ENCODE measurements at regions not wholly inside any gene's neighbourhood (a gene's known extent, or its start where the extent isn't known, plus 50 kb on each side); places are given as distances from the start of the nearest gene placed in this dataset.
A peak's percentile ranks its signal among the peaks of the same experiment; 100 is the strongest.

DNA sequence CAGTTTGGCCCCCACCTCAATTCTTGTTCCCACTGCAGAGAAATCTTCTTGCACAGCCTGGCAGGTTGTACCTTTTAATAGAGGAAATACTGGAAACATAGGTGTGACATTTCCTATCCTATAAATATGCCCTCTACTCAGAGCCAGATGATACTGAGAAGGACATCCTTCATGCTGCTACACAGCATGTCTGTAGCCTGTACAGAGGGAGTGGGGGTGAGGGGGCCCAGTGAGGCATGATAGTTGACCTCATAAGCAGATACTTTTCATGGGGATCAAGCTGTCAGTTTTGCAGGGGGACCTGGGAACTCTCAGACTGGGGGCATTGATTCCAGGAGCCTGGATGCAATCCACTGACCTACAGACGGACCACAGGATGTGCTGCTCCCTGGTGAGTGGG is 96.2 kb upstream of the TOP1 start:
- Mint-ChIP-seq H3K27me3 (peaks cover 22% of the 10 kb centered on the region), H3K4me3 (no peak overlapping the region), H3K9me3 (peaks cover 6% of the 10 kb centered on the region), H3K27ac (no peak overlapping the region), H3K4me1 (peaks cover 9% of the 10 kb centered on the region), H3K36me3 (peaks cover 5% of the 10 kb centered on the region)
- ATAC-seq: no peak

DNA sequence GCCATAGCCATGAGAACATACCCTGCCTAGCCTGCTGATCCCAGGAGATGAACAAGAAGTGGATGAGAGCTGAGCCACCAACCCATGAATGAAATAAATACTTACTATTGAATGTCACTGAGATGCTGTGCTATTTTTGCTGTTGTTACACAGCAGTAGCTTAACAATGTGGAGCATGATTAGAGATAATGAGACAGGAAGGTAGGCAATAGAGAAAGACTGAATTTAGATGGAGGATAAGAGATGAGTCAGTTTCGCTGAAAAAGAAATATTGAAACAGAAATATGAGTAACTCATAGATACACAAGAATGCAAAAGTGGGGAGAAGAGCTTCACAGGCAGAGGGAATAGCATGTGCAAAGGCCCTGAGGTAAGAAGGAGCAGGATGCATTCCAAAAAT is 94.9 kb upstream of the TOP1 start:
- H3K27me3 Mint-ChIP-seq: peaks cover 25% of the 10 kb centered on the region
- peaks cover 6% of the 10 kb centered on the region for H3K9me3 Mint-ChIP-seq
- H3K4me1 Mint-ChIP-seq: no peaks in the 10 kb centered on the region
- no peak overlapping the region for H3K27ac Mint-ChIP-seq
- ATAC-seq: no peak
- H3K4me3 Mint-ChIP-seq: no peak overlapping the region
- H3K36me3 Mint-ChIP-seq: peaks cover 5% of the 10 kb centered on the region

DNA sequence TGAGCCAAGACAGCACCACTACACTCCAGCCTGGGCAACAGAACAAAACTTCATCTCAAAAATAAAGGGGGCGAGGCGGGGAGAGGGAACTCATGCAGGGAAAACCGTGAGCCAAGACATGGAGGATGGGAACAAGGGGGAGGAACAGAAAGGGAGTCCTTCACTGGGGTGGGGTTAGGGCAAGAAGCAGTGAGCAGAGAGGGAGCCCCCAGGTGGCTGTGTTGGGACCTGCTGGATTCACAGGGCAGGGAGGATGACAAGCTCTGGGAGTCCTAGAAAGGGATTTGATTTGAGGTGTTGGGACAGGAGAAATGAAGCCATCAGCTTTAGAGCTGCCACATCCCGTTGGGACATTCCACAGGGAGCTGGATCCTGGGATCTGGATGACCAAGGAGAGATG is 90.6 kb upstream of the TOP1 start:
- no peak for ATAC-seq
- peaks cover 5% of the 10 kb centered on the region for H3K36me3 Mint-ChIP-seq
- no peak overlapping the region for H3K27ac Mint-ChIP-seq
- H3K4me3 Mint-ChIP-seq: no peak overlapping the region
- H3K4me1 Mint-ChIP-seq: peaks cover 22% of the 10 kb centered on the region
- peaks cover 6% of the 10 kb centered on the region for H3K9me3 Mint-ChIP-seq
- peaks cover 17% of the 10 kb centered on the region for H3K27me3 Mint-ChIP-seq

DNA sequence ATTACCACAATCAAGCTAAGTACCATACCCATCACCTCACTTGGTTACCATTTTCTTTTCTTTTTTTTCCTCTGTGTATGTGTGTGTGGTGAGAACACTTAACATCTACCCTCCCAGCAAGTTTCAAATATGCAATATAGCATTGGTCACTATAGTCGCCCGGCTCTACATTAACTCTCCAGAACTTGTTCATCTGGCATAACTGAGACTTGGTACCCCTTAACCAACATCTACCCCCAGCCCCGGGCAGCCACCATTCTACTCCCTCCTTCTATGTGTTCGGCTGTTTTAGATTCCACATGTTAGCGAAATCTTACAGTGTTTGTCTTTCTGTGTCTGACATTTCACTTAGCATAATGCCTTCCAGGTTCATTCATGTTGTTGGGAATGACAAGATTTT is 89.0 kb upstream of the TOP1 start:
- Mint-ChIP-seq H3K27ac (no peak overlapping the region), H3K4me3 (no peak overlapping the region), H3K9me3 (no peaks in the 10 kb centered on the region), H3K36me3 (no peaks in the 10 kb centered on the region), H3K27me3 (peaks cover 7% of the 10 kb centered on the region), H3K4me1 (peaks cover 22% of the 10 kb centered on the region)
- ATAC-seq: no peak

DNA sequence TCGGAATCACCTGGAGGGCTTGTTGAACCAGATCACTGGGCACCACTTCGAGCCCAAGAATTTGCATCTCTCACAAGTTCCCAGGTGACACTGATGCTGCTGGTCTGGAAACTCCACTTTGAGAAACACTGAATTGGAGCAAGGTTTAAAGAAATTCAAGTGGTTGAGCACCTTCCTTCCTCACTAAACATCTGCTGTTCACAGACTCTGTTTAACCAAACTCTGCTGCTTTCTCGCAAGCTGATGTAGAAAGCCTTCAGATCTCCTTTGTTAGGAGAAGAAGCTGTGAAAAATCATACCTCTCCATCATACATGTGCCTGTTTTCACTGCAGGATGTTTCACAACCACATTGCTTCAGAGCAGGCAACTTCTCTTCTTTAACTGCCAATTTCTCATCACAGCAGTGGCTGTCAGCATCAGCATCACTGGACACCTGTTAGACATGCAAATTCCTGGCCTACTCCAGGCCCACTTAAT is 87.5 kb upstream of the TOP1 start:
- no peak overlapping the region for H3K4me3 Mint-ChIP-seq
- no peaks in the 10 kb centered on the region for H3K36me3 Mint-ChIP-seq
- no peak overlapping the region for H3K27ac Mint-ChIP-seq
- H3K27me3 Mint-ChIP-seq: peaks cover 10% of the 10 kb centered on the region
- peaks cover 29% of the 10 kb centered on the region for H3K4me1 Mint-ChIP-seq
- H3K9me3 Mint-ChIP-seq: no peaks in the 10 kb centered on the region
- ATAC-seq: peak; percentile 58

DNA sequence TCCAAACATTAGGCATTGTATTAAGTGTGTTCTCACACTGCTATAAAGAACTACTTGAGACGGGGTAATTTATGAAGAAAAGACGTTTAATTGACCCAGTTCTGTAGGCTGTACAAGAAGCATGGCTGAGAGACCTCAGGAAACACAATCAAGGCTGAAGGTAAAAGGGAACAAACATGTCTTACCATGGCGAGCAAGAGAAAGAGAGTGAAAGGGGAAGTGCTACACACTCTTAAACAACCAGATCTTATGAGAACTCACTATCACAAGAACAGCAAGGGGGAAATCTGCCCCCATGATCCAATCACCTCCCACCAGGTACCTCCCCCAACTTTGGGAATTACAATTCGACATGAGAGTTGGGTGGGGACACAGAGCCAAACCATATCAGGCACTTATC is 86.6 kb upstream of the TOP1 start:
- ATAC-seq: no peak
- peaks cover 29% of the 10 kb centered on the region for H3K4me1 Mint-ChIP-seq
- peaks cover 15% of the 10 kb centered on the region for H3K27me3 Mint-ChIP-seq
- peak overlapping the region; percentile 58 for H3K27ac Mint-ChIP-seq
- H3K9me3 Mint-ChIP-seq: no peaks in the 10 kb centered on the region
- no peak overlapping the region for H3K4me3 Mint-ChIP-seq
- H3K36me3 Mint-ChIP-seq: no peaks in the 10 kb centered on the region

DNA sequence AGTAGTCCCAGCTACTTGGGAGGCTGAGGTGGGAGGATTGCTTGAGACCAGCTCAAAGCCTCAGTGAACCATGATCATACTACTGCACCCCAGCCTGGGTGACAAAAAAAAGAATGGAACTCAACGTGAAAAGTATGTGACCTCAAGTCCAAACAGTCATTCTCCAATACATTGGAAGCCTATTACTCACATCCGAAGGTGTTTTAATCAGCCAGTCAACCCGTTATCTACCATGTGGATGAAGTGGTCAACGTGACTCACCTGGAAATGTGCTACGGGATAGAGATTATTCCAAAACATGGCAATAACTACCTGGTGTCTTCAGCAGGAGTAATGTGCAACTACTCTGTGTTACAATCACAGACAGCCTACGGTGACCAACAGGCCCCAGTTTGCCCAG is 85.8 kb upstream of the TOP1 start:
- ATAC-seq: no peak
- no peak overlapping the region for H3K4me3 Mint-ChIP-seq
- H3K27me3 Mint-ChIP-seq: peaks cover 8% of the 10 kb centered on the region
- H3K27ac Mint-ChIP-seq: no peak overlapping the region
- no peaks in the 10 kb centered on the region for H3K9me3 Mint-ChIP-seq
- no peaks in the 10 kb centered on the region for H3K36me3 Mint-ChIP-seq
- H3K4me1 Mint-ChIP-seq: peaks cover 29% of the 10 kb centered on the region

DNA sequence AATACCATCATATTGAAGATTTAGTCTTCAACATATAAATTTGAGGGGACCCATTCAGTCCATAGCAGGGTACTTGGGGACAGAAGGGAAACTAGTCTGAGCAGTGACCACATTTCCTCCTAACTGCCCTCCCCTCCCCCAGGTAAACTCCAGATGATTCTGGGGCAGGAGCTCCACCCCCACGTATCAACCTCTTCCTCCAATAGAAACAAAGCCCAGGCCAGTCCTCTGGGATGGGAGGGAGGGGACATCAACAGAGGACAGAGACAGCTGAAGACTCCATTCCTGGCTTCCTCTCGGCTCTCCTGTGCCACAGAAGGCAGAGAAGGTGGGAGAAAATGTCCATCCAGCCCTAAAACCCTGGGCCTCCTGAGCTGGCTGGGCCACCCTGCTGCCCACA is 85.0 kb upstream of the TOP1 start:
- Mint-ChIP-seq H3K4me1 (peaks cover 29% of the 10 kb centered on the region), H3K36me3 (no peaks in the 10 kb centered on the region), H3K27ac (no peak overlapping the region), H3K9me3 (no peaks in the 10 kb centered on the region), H3K27me3 (peaks cover 8% of the 10 kb centered on the region), H3K4me3 (no peak overlapping the region)
- ATAC-seq: no peak

DNA sequence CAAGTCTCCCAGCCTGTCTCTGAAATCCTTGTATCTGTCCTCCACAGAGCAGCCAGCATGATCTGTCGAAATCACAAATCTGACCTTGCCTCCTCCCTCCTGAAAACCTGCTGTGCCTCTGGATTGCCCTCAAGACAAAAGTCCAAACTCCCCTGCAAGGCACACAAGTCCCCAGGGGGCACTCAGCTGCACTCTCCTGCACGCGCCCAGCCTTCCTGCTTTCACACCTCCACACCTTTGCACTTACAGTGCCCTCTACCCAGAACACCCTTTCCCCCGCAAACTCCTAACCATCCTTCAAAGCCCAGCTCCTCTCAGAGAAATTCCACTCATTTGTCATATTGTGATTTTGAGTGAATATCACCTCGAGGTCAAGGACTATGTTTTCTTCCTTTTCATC is 83.4 kb upstream of the TOP1 start:
- Mint-ChIP-seq H3K9me3 (no peaks in the 10 kb centered on the region), H3K27me3 (peaks cover 8% of the 10 kb centered on the region), H3K4me3 (no peak overlapping the region), H3K27ac (no peak overlapping the region), H3K4me1 (peaks cover 28% of the 10 kb centered on the region), H3K36me3 (no peaks in the 10 kb centered on the region)
- no peak for ATAC-seq

DNA sequence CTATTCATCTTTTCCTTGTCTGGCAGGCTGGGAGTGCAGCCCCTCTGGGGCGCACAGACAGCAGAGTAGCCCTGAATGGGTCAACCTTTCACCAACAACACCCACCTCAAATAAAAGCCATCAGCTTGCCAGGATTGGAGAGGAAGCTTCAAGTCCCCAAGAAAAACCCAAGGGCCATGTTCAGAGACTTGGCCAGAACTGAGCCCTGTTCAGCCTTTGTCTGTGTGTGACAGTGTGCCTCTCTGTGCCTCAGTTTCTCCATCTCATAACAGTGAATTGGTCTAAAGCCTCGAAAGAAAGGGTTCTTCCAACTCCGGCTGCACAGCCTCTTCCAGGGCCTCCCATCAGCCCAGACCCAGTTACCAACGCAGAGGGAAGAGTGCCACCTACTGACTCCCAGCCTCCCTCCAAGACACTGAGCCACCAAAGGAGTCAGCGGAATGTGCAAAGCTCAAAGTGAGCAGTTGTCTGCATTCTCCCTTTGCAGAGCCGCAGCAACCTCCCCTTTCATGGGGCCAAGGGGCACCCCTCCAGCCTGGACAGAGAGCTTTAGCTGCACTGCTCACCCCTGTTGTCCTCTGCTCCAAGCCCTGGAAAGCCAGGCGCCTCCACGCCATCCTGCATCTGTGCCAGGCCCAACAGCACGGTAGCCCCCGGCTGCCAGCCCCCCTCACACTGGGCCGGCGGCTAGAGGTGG is 82.7 kb upstream of the TOP1 start:
- H3K4me1 Mint-ChIP-seq: peaks cover 21% of the 10 kb centered on the region
- H3K9me3 Mint-ChIP-seq: no peaks in the 10 kb centered on the region
- ATAC-seq: peak; percentile 42
- no peak overlapping the region for H3K27ac Mint-ChIP-seq
- H3K36me3 Mint-ChIP-seq: no peaks in the 10 kb centered on the region
- H3K27me3 Mint-ChIP-seq: peaks cover 8% of the 10 kb centered on the region
- no peak overlapping the region for H3K4me3 Mint-ChIP-seq

DNA sequence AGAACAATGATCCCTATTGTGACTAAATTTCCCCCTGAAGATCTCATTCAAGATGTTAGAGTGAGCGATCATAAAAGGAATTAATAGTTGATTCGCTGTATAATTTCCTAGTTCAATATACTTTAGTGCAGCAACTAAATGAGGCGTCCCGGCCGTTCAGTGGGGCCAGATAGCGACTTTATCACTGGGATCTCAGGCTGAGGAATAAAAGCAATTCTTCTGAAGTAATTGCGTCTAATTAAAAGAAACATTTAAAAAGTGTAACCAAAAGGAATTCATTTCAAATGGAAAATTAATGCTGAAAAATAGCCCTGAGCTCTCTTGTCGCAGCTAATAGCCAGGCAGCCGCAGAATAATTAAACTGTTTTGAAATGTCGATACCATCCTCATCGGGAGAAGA is 82.2 kb upstream of the TOP1 start:
- no peak overlapping the region for H3K4me3 Mint-ChIP-seq
- peaks cover 8% of the 10 kb centered on the region for H3K27me3 Mint-ChIP-seq
- no peak overlapping the region for H3K27ac Mint-ChIP-seq
- no peaks in the 10 kb centered on the region for H3K9me3 Mint-ChIP-seq
- H3K36me3 Mint-ChIP-seq: no peaks in the 10 kb centered on the region
- peaks cover 15% of the 10 kb centered on the region for H3K4me1 Mint-ChIP-seq
- no peak for ATAC-seq

DNA sequence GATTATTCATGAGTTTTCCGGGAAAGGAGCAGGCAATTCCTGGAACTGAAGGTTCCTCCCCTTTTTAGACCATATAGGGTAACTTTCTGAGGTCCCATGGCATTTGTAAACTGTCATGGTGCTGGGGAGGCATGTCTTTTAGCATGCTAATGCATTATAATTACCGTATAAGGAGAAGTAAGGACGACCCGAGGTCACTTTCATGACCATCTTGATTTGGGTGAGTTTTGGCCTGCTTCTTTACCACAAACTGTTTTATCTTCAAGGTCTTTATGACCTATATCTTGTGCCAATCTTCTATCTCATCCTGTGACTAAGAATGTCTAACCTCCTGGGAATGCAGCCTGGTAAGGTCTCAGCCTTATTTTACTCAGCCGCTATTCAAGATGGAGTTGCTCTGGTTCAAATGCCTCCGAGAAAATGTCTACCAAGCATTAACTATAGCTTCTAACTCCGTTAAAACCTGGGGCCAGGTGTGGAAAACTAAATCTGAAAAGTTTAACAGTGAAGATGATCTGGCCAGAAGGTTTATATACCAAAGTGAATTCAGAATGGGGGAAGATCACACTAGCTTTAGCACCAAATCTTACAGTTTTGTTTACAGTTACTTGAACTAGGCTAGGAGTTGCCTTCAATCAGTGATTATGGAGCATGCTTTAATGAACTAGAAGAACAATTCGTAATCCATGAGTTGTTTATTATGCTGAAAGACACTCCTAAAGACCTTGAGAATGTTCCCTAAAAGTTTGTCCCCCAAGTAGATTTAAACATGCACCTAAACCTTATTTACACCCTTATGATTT is 80.0 kb upstream of the TOP1 start:
- no peak overlapping the region for H3K27ac Mint-ChIP-seq
- H3K4me3 Mint-ChIP-seq: no peak overlapping the region
- ATAC-seq: no peak
- H3K36me3 Mint-ChIP-seq: no peaks in the 10 kb centered on the region
- H3K9me3 Mint-ChIP-seq: no peaks in the 10 kb centered on the region
- H3K4me1 Mint-ChIP-seq: peaks cover 6% of the 10 kb centered on the region
- peaks cover 8% of the 10 kb centered on the region for H3K27me3 Mint-ChIP-seq

DNA sequence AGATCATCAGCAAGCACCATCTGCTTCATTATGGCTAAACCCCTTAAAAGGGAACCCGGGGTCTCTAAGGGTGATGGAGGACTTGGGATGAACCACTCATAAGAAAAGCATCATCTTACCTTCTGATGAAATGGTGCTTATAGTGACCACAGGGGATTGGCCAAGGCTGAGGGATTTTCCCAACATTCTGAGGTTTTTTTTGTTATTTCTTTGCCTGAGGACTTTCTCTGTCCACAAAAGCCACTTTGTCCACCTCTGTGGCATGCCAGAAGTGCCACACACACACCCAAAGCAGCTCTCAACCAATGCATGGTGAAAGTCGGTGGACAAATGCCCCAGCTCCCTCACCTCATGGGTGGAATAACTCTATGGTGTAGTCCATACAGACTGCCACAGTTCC is 79.3 kb upstream of the TOP1 start:
- H3K4me3 Mint-ChIP-seq: no peak overlapping the region
- no peak for ATAC-seq
- H3K27me3 Mint-ChIP-seq: peaks cover 8% of the 10 kb centered on the region
- no peaks in the 10 kb centered on the region for H3K36me3 Mint-ChIP-seq
- H3K9me3 Mint-ChIP-seq: peaks cover 4% of the 10 kb centered on the region
- no peak overlapping the region for H3K27ac Mint-ChIP-seq
- H3K4me1 Mint-ChIP-seq: peaks cover 6% of the 10 kb centered on the region

DNA sequence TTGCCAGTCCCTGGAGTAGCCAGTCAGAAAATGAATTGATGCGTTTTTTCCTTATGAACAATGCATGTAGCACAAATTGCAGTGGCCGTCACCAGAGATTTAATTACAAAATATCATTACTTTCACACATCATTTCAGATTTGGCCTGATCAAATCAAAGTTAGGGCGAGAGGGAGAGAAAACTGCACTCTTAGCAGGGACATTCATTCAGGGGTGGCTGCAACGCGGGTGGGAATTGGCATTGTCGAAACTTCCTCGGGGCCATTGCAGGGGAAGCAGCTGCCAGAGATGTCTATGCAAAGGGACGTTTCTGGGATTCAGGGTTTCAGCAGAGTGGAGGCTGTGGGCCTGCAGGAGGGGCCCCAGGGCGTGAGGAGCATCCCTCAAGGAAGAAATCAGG is 76.5 kb upstream of the TOP1 start:
- Mint-ChIP-seq H3K36me3 (no peaks in the 10 kb centered on the region), H3K9me3 (peaks cover 6% of the 10 kb centered on the region), H3K27me3 (no peaks in the 10 kb centered on the region), H3K4me1 (peaks cover 9% of the 10 kb centered on the region), H3K4me3 (no peak overlapping the region), H3K27ac (no peak overlapping the region)
- no peak for ATAC-seq

DNA sequence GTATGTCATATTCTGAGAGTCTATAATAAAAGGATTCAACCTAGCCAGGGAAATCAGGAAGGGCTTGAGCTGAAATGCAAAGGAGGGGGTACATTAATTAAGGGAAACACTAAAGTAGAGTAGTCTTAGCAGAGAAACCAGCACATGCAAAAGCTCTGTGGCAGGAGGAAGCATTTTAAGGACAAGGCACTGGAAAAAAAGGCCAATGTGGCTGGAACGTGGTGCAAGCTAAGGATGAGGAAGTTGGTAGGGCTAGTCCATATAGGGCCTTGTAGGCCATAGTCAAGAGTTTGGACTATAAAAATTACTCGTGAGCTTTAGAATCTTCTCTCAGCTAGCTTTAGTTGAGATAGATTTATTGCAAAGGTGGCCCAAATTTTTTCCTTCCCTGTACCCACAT is 75.2 kb upstream of the TOP1 start:
- Mint-ChIP-seq H3K27me3 (no peaks in the 10 kb centered on the region), H3K36me3 (no peaks in the 10 kb centered on the region), H3K27ac (no peak overlapping the region), H3K9me3 (peaks cover 6% of the 10 kb centered on the region), H3K4me3 (no peak overlapping the region), H3K4me1 (peaks cover 9% of the 10 kb centered on the region)
- ATAC-seq: no peak

DNA sequence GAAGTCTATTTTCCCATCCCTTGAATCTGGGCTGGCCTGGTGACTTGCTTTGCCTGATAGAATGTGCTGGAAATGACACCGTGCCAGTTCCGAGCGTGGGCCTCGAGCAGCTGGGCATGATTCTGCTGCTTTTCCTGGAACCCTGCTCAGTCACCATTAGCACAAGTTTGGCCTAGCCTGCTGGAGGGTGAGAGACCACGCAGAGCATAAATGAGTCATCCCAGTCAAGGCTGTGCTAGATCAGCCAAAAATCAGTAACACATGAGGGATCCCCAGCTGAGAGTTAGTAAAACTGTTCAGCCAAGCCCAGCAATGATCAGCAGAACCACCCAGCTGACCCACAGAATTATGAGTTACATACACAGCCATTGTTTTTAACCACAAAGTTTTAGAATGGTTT is 74.8 kb upstream of the TOP1 start:
- no peak overlapping the region for H3K27ac Mint-ChIP-seq
- peaks cover 9% of the 10 kb centered on the region for H3K4me1 Mint-ChIP-seq
- H3K27me3 Mint-ChIP-seq: no peaks in the 10 kb centered on the region
- H3K9me3 Mint-ChIP-seq: peaks cover 6% of the 10 kb centered on the region
- H3K36me3 Mint-ChIP-seq: no peaks in the 10 kb centered on the region
- H3K4me3 Mint-ChIP-seq: no peak overlapping the region
- no peak for ATAC-seq
